ENCODE measurements at regions not wholly inside any gene's neighbourhood (a gene's known extent, or its start where the extent isn't known, plus 50 kb on each side); places are given as distances from the start of the nearest gene placed in this dataset.

DNA sequence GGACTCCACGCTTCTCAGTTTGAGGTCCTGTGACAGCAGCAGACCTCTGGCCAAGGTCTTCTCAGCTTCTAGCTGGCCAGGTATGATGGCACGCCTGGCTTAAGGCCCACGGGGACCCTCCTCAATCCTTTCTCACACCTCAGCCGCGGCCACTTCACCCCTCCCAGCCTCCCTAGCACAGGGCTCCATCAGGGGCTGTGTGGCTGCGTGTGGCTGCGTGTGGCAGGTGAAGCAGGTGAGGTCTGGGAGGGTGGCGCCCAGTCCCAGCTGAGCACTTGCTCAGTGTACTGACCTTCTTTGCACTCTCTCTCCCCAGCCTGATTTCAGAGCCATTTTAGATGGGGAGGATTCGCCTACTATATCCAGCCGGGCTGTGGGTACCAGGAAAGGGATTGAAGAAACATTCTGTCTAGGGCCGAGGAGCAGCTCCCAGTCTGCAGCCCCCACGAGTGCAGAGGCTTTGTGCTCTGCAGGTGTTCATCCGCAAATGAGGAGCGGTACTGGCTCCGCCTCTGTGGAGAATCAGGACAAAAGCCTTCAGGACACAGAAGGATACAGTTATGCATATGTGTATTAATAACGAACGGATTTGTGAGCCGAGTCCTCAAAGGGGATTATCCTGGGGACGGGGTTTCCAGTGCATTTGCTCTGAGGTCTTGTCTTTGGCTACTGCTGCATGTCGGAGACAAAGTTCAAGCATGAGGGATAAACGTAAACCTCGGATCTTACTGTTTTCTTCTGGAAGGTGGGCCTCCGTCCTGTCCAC, 236.9 kb upstream of the RAB6C start:
- Histone ChIP-seq H3K4me3 (ENCODE audit: low read length) (no peak overlapping the region), H3K9me3 (ENCODE audit: insufficient read depth, low read length) (no peaks in the 10 kb centered on the region), H4K20me1 (ENCODE audit: insufficient read depth, low read length) (no peaks in the 10 kb centered on the region), H3K27ac (ENCODE audit: low read length) (no peak overlapping the region), H3K4me1 (ENCODE audit: low read length) (no peaks in the 10 kb centered on the region), H3K36me3 (replicated peaks; ENCODE audit: low read depth, low read length) (no peaks in the 10 kb centered on the region), H3K79me2 (ENCODE audit: low read length) (no peaks in the 10 kb centered on the region), H3K27me3 (ENCODE audit: low read depth, low read length) (no peaks in the 10 kb centered on the region), H3K4me2 (ENCODE audit: low read length) (no peak overlapping the region), H3K9ac (ENCODE audit: low read length) (no peak overlapping the region), H2AFZ (ENCODE audit: low read depth, low read length) (no peak overlapping the region)
- TF ChIP-seq EZH2phosphoT487 (IDR thresholded peaks at IDR 0.05; ENCODE audit: low read depth), result no peak
- TF ChIP-seq, protein P1, sequence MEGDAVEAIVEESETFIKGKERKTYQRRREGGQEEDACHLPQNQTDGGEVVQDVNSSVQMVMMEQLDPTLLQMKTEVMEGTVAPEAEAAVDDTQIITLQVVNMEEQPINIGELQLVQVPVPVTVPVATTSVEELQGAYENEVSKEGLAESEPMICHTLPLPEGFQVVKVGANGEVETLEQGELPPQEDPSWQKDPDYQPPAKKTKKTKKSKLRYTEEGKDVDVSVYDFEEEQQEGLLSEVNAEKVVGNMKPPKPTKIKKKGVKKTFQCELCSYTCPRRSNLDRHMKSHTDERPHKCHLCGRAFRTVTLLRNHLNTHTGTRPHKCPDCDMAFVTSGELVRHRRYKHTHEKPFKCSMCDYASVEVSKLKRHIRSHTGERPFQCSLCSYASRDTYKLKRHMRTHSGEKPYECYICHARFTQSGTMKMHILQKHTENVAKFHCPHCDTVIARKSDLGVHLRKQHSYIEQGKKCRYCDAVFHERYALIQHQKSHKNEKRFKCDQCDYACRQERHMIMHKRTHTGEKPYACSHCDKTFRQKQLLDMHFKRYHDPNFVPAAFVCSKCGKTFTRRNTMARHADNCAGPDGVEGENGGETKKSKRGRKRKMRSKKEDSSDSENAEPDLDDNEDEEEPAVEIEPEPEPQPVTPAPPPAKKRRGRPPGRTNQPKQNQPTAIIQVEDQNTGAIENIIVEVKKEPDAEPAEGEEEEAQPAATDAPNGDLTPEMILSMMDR (IDR thresholded peaks at IDR 0.05; ENCODE audit: low read depth, low read length), result no peak

DNA sequence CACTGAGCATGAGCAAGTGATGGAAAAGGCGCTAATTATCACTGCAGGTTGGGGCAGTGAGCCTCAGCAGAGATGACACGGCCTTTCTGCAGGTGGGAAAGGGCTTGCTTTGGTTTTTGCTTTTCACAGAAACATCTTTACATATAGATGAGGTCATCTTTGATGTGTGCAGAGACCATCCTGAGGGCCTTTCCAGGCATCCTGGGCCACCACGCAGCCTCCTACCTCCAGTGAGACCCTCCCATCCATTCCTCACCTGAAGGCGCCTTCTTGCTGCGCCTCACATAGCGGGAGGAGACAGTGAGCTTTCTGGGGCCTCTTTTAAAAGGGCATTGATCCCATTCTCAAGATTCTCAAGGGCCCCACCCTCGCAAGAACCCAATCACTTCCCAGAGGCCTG, 235.3 kb upstream of the RAB6C start:
- Histone ChIP-seq H3K9ac (ENCODE audit: low read length) (no peak overlapping the region), H2AFZ (ENCODE audit: low read depth, low read length) (no peak overlapping the region), H3K27ac (ENCODE audit: low read length) (no peak overlapping the region), H3K27me3 (ENCODE audit: low read depth, low read length) (no peaks in the 10 kb centered on the region), H3K4me1 (ENCODE audit: low read length) (0 out of 2 replicates have a peak, but pooled peaks cover 3% of the 10 kb centered on the region), H3K4me3 (ENCODE audit: low read length) (no peak overlapping the region), H4K20me1 (ENCODE audit: insufficient read depth, low read length) (no peaks in the 10 kb centered on the region), H3K79me2 (ENCODE audit: low read length) (no peaks in the 10 kb centered on the region), H3K36me3 (replicated peaks; ENCODE audit: low read depth, low read length) (no peaks in the 10 kb centered on the region), H3K9me3 (ENCODE audit: insufficient read depth, low read length) (no peaks in the 10 kb centered on the region), H3K4me2 (ENCODE audit: low read length) (no peak overlapping the region)
- TF ChIP-seq, protein P1 (IDR thresholded peaks at IDR 0.05; ENCODE audit: low read depth, low read length), result no peak

DNA sequence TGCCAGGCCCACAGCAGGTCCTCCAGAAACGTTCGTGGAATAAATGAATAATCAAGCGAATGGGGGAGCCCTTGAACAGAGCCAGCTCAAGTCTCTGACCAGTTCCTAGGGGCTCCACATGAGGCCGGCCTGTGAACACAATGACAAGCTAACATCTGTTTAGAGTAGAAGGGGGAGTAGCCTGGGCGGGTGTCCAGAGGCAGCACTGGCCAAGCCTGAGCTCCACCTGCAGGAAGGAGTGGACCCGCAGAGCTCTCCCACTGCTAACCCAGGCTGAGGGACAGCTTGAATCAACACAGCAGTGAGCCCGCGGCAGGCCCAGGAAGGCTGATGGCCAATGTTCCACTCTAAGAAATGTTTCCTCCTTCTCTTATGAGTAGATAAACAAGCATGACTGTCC, 234.8 kb upstream of the RAB6C start:
- no peak overlapping the region for H3K9ac ChIP-seq (ENCODE audit: low read length)
- no peaks in the 10 kb centered on the region for H3K36me3 ChIP-seq (replicated peaks; ENCODE audit: low read depth, low read length)
- H3K27me3 ChIP-seq (ENCODE audit: low read depth, low read length), result no peaks in the 10 kb centered on the region
- H3K4me2 ChIP-seq (ENCODE audit: low read length), result no peak overlapping the region
- no peaks in the 10 kb centered on the region for H3K79me2 ChIP-seq (ENCODE audit: low read length)
- H3K4me3 ChIP-seq (ENCODE audit: low read length), result no peak overlapping the region
- no peak overlapping the region for H3K27ac ChIP-seq (ENCODE audit: low read length)
- H4K20me1 ChIP-seq (ENCODE audit: insufficient read depth, low read length), result no peaks in the 10 kb centered on the region
- 0 out of 2 replicates have a peak, but pooled peaks cover 3% of the 10 kb centered on the region for H3K4me1 ChIP-seq (ENCODE audit: low read length)
- H2AFZ ChIP-seq (ENCODE audit: low read depth, low read length), result no peak overlapping the region
- TF ChIP-seq, protein P1 (IDR thresholded peaks at IDR 0.05; ENCODE audit: low read depth, low read length), result no peak
- TF ChIP-seq EZH2phosphoT487 (IDR thresholded peaks at IDR 0.05; ENCODE audit: low read depth), result no peak
- no peaks in the 10 kb centered on the region for H3K9me3 ChIP-seq (ENCODE audit: insufficient read depth, low read length)

DNA sequence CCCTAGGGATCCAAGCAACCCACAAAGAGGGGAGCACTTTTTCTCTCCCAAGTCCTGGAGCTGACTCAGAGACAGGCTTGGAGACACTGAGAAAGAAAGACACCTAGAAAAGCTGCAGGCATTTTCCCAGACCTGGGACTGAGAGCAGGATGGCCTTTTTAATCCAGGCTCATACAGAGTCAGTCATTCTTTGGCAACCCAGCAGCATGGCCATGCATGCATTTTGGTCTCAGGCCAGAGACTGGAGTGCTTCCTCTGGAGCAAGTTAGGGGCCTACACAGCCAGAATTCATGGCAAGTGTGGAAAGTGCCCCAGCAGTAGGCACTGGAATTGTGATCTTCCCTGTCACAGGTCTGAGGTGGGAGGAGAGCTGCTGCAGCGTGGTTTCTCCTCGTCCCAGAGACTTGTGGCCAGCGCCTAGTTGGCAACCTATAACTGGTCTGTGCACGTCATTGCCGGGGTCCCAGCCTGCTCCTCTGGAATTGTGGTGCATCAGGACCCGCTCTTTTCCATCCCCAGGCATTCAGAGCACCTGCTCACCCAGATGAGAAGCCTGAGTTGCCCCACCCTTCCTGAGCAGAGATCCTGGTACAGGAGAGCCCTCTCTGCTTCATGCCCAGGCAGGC, 231.9 kb upstream of the RAB6C start:
- no peaks in the 10 kb centered on the region for H4K20me1 ChIP-seq (ENCODE audit: insufficient read depth, low read length)
- peaks cover 23% of the 10 kb centered on the region for H3K4me1 ChIP-seq (ENCODE audit: low read length)
- no peak overlapping the region for H3K27ac ChIP-seq (ENCODE audit: low read length)

More for the DNA sequence above, 231.9 kb upstream of the RAB6C start:
- TF ChIP-seq, protein P1 (IDR thresholded peaks at IDR 0.05; ENCODE audit: low read depth, low read length), result no peak
- TF ChIP-seq EZH2phosphoT487 (IDR thresholded peaks at IDR 0.05; ENCODE audit: low read depth), result no peak
- Histone ChIP-seq H3K4me2 (ENCODE audit: low read length) (no peak overlapping the region), H3K36me3 (replicated peaks; ENCODE audit: low read depth, low read length) (no peaks in the 10 kb centered on the region), H3K79me2 (ENCODE audit: low read length) (no peaks in the 10 kb centered on the region), H3K9ac (ENCODE audit: low read length) (no peak overlapping the region), H3K9me3 (ENCODE audit: insufficient read depth, low read length) (0 out of 2 replicates have a peak, but pooled peaks cover 2% of the 10 kb centered on the region), H2AFZ (ENCODE audit: low read depth, low read length) (no peak overlapping the region), H3K27me3 (ENCODE audit: low read depth, low read length) (no peaks in the 10 kb centered on the region), H3K4me3 (ENCODE audit: low read length) (no peak overlapping the region)
